Sigmoid colon (tissue), 6 donors: ENCODE measurements at regions not wholly inside any gene's neighbourhood (a gene's known extent, or its start where the extent isn't known, plus 50 kb on each side); places are given as distances from the start of the nearest gene placed in this dataset.

ENCODE experiments used
- DNase-seq: peaks from one replicate; pipeline ENCODE4 v3.0.0-alpha.2; 2019
- H3K27ac ChIP-seq, 4 donors: fragments of 200-600 bp; sonication (generic); one replicate each; pipeline ENCODE4 v1.5.1; 2016 to 2019; ENCODE audit warnings: mild to moderate bottlenecking in 1 of 4
- H3K27me3 ChIP-seq, 3 donors: fragments of 200-600 bp; sonication (generic); one replicate each; pipeline ENCODE4 v1.5.1; 2019; ENCODE audit warnings: mild to moderate bottlenecking in 1 of 3
- H3K36me3 ChIP-seq, 4 donors: fragments of 200-600 bp; sonication (generic); one replicate each; pipeline ENCODE4 v1.5.1; 2016 to 2019
- H3K4me1 ChIP-seq, 4 donors: fragments of 200-600 bp; sonication (generic); one replicate each; pipeline ENCODE4 v1.5.1; 2017 to 2019
- H3K4me3 ChIP-seq, 4 donors: fragments of 200-600 bp; sonication (generic); one replicate each; pipeline ENCODE4 v1.5.1; 2017 to 2019; ENCODE audit warnings: mild to moderate bottlenecking in 2 of 4, moderate library complexity in 1 of 4
- H3K9me3 ChIP-seq, 4 donors: fragments of 200-600 bp in 3 of 4; sonication (generic) in 3 of 4; one replicate each; pipeline versions ENCODE4 v1.5.1 to v1.6.1; 2013 to 2019
- EP300 ChIP-seq, 4 donors: sonication (generic); formaldehyde crosslinking; IDR thresholded peaks; one replicate each; pipeline ENCODE4 v1.6.1; 2017; ENCODE audit warnings: antibody characterized with exemption in 4 of 4
- POLR2A ChIP-seq, 2 donors: fragments of 450-650 bp; IDR thresholded peaks; one replicate each; pipeline ENCODE4 v1.6.1; 2016; ENCODE audit warnings: antibody characterized with exemption in 2 of 2, mild to moderate bottlenecking in 2 of 2, moderate library complexity in 2 of 2
- POLR2AphosphoS5 ChIP-seq, 4 donors: sonication (generic); formaldehyde crosslinking; IDR thresholded peaks; one replicate each; pipeline ENCODE4 v1.6.1; 2017; ENCODE audit warnings: antibody characterized with exemption in 4 of 4
- WGBS, 2 donors: extraction: QIAGEN DNeasy Blood & Tissue Kit; methylation state at CpG; one replicate each; pipeline ENCODE4 v1.1.7; 2013; 5-methylcytosine and 5-hydroxymethylcytosine counted together
- intact Hi-C: fragments of 100-400 bp; cut with DNase I; formaldehyde crosslinking; loops from one replicate; pipeline ENCODE4 v1.15.1; 2023
- TF ChIP-seq, protein P1 (sequence below), 4 experiments: fragments of 450-650 bp in 3 of 4; fragments of 200-600 bp in 1 of 4; IDR thresholded peaks; one replicate each; pipeline ENCODE4 v1.5.1; 2016 to 2019; ENCODE audit warnings: antibody characterized with exemption in 4 of 4, mild to moderate bottlenecking in 3 of 4, moderate library complexity in 2 of 4
- donor health status: healthy with polysubstance abuse.
- donor health status: healthy.

GRCh38 chr3:87765256-87765655, 293.5 kb downstream of the CGGBP1 start:
- intact Hi-C loops = no loop called here
- WGBS, 2 donors = 68 to 79% methylated on average over 3 of the region's 3 CpGs
- Histone ChIP-seq H3K36me3 (no peaks in the 10 kb centered on the region), H3K27ac (no peak overlapping the region), H3K4me1 (no peaks in the 10 kb centered on the region), H3K9me3 (no peaks in the 10 kb centered on the region), H3K4me3 (no peak overlapping the region), H3K27me3 (no peaks in the 10 kb centered on the region)
- TF ChIP-seq EP300 (IDR thresholded peaks at IDR 0.05) (no peak), POLR2AphosphoS5 (IDR thresholded peaks at IDR 0.05) (no peak), POLR2A (IDR thresholded peaks at IDR 0.05) (no peak)
- TF ChIP-seq, protein P1, sequence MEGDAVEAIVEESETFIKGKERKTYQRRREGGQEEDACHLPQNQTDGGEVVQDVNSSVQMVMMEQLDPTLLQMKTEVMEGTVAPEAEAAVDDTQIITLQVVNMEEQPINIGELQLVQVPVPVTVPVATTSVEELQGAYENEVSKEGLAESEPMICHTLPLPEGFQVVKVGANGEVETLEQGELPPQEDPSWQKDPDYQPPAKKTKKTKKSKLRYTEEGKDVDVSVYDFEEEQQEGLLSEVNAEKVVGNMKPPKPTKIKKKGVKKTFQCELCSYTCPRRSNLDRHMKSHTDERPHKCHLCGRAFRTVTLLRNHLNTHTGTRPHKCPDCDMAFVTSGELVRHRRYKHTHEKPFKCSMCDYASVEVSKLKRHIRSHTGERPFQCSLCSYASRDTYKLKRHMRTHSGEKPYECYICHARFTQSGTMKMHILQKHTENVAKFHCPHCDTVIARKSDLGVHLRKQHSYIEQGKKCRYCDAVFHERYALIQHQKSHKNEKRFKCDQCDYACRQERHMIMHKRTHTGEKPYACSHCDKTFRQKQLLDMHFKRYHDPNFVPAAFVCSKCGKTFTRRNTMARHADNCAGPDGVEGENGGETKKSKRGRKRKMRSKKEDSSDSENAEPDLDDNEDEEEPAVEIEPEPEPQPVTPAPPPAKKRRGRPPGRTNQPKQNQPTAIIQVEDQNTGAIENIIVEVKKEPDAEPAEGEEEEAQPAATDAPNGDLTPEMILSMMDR (IDR thresholded peaks at IDR 0.05) = no peak
- no peak for DNase-seq

GRCh38 chr3:87761795-87762194, 297.0 kb downstream of the CGGBP1 start:
- TF ChIP-seq, protein P1 (IDR thresholded peaks at IDR 0.05) = no peak
- no peak for TF ChIP-seq EP300 (IDR thresholded peaks at IDR 0.05)
- no peak for TF ChIP-seq POLR2A (IDR thresholded peaks at IDR 0.05)
- no peak for TF ChIP-seq POLR2AphosphoS5 (IDR thresholded peaks at IDR 0.05)
- DNase-seq = peak; percentile 39
- H3K9me3 ChIP-seq = no peaks in the 10 kb centered on the region
- H3K36me3 ChIP-seq = no peaks in the 10 kb centered on the region
- intact Hi-C loops = no loop called here
- no peaks in the 10 kb centered on the region for H3K27me3 ChIP-seq
- 94 to 95% methylated on average over 17 of the region's 17 CpGs for WGBS, 2 donors
- H3K4me3 ChIP-seq = no peak overlapping the region
- no peak overlapping the region for H3K27ac ChIP-seq
- no peaks in the 10 kb centered on the region for H3K4me1 ChIP-seq

DNA sequence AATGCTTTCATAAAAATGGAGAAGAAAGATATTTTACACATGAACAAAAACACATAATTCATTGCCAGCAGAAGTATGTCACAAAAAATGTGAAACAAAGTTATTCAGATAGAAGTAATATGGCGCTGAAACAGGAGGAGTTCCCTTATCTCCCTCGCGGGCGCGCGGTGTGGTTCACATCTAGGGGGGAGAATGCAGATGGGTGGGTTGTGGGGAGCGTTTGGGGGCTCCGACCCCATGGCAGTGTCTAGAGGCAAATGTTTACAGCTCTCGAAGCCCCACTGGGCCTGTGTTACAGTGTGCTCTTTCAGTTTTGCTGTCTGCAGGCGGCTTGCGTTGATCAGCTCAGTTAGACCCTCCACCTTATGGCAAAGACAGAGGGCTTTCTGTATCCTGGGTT, 297.5 kb downstream of the CGGBP1 start:
- intact Hi-C loops = no loop called here
- DNase-seq = no peak
- no peak for TF ChIP-seq POLR2A (IDR thresholded peaks at IDR 0.05)
- TF ChIP-seq, protein P1 (IDR thresholded peaks at IDR 0.05) = no peak
- no peak for TF ChIP-seq POLR2AphosphoS5 (IDR thresholded peaks at IDR 0.05)
- no peak overlapping the region for H3K4me3 ChIP-seq
- H3K27ac ChIP-seq = no peak overlapping the region
- WGBS, 2 donors = 92 to 95% methylated on average over 11 of the region's 11 CpGs
- H3K36me3 ChIP-seq = no peaks in the 10 kb centered on the region
- no peaks in the 10 kb centered on the region for H3K27me3 ChIP-seq
- H3K4me1 ChIP-seq = no peaks in the 10 kb centered on the region
- H3K9me3 ChIP-seq = no peaks in the 10 kb centered on the region

DNA sequence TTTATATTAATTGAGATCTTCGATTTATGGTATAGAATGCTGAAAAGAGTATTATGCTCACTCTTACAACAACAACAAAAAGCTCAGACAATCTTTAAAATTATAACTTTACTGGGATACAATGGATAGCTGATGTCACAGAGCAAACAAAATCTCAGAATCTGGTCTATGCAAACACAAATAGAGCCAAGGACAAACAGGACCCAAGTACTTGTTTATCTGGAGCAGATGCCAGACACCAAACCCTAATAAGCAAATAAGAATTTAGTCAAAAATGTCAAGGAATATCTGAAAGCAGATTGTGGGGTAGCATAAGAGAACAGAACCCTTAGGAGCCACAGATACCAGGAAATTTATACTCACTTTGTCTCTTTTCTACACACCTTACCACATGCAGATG, 302.2 kb downstream of the CGGBP1 start:
- intact Hi-C loops = no loop called here

DNA sequence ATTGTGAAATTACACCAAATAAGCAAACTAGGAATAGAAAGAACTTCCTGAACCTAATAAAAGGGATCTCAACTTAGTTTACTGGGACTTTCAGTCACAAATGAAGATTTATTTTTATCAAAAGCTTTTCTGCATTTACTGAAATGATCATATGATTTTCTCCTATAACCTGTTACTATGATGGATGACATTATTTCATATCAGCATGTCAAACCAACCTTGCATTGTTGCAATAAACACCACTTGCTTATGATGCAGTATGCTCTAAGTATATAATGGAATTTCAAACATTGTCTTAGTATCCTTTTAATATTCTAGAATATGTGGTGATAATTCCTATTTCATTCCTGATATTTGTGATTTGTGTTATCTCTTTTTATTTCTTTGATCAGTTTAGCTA, 303.0 kb downstream of the CGGBP1 start:
- TF ChIP-seq POLR2A (IDR thresholded peaks at IDR 0.05) = no peak
- no peak for TF ChIP-seq EP300 (IDR thresholded peaks at IDR 0.05)
- TF ChIP-seq POLR2AphosphoS5 (IDR thresholded peaks at IDR 0.05) = no peak
- TF ChIP-seq, protein P1 (IDR thresholded peaks at IDR 0.05) = no peak
- Histone ChIP-seq H3K9me3 (no peaks in the 10 kb centered on the region), H3K27ac (no peak overlapping the region), H3K4me1 (no peaks in the 10 kb centered on the region), H3K36me3 (no peaks in the 10 kb centered on the region), H3K27me3 (no peaks in the 10 kb centered on the region), H3K4me3 (no peak overlapping the region)
- intact Hi-C loops = no loop called here
- DNase-seq = no peak

More for the DNA sequence above, 302.2 kb downstream of the CGGBP1 start:
- H3K27me3 ChIP-seq = no peaks in the 10 kb centered on the region
- 68% methylated on average over 1 of the region's 1 CpG for WGBS, 2 donors
- no peaks in the 10 kb centered on the region for H3K9me3 ChIP-seq
- no peaks in the 10 kb centered on the region for H3K4me1 ChIP-seq
- TF ChIP-seq POLR2A (IDR thresholded peaks at IDR 0.05) (no peak), EP300 (IDR thresholded peaks at IDR 0.05) (no peak)
- TF ChIP-seq, protein P1 (IDR thresholded peaks at IDR 0.05) = no peak
- H3K36me3 ChIP-seq = no peaks in the 10 kb centered on the region
- no peak overlapping the region for H3K4me3 ChIP-seq
- DNase-seq = no peak
- no peak overlapping the region for H3K27ac ChIP-seq
